Left kidney (tissue), 1 donor: ENCODE measurements at regions not wholly inside any gene's neighbourhood (a gene's known extent, or its start where the extent isn't known, plus 50 kb on each side); places are given as distances from the start of the nearest gene placed in this dataset.

ENCODE experiments used
- DNase-seq: peaks from one replicate; pipeline ENCODE4 v3.0.0-alpha.2; 2013

- no peak for DNase-seq
These were observed 258.3 kb downstream of the GADD45G start for GRCh38 chr9:89863141-89863540.

DNA sequence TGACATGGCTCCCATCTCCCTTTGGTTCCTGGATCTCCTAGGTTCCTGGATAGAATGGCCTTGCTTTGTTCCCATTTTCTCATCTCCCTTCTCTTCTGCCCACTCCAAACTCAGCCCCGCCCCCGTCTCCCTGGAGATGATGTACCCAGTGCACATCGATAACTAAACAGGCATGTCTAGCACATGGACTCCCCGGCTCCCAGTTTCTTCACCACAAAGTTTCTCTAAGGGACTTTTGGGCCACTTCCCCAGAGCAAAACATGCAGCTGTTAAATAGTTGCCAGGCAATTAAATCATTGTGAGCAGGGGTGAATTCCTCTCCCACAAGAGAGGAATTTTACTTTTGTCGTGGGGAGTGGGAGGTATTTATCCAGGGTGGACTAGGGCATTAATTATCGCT lies 259.0 kb downstream of the GADD45G start:
- DNase-seq, result no peak

- no peak for DNase-seq
These were observed 259.4 kb downstream of the GADD45G start for GRCh38 chr9:89864257-89864656.

DNA sequence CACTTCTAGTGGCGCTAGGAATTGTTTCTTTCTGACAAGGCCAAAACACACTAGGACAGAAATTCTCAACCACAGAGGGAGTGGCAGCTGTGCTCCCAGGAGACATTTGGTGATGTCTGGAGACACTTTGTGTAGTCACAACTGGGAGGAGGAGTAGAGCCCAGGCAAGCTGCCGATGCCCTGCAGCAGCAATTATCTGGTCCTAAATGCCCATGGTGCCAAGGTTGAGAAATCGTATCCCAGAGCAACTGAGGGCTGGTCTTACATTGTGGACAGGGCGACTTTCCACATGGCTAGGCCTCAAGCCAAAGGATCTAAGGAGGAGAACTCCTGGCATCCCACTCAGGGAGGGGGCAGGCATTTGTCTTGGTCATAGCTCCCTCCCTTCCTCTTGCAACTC lies 259.9 kb downstream of the GADD45G start:
- no peak for DNase-seq

DNA sequence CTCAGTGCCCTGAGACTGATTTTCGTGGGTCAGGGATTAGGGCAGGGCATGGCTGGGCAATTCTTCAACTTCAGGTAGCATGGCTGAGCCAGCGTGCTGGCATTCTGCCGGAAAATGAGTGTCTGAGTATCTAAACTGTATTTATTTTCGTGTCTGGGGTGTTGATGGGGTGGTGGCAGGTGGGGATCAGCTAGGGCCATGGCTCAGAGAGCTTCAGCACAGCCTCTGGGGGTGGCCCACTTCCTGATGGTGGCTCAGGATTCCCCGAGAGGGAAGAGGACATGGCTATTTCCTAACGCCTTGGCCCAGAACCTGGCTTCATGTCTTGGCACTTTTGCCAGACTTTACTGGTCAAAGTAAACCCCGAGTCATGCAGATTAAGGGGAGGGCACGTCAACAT lies 260.5 kb downstream of the GADD45G start:
- DNase-seq, result no peak

DNA sequence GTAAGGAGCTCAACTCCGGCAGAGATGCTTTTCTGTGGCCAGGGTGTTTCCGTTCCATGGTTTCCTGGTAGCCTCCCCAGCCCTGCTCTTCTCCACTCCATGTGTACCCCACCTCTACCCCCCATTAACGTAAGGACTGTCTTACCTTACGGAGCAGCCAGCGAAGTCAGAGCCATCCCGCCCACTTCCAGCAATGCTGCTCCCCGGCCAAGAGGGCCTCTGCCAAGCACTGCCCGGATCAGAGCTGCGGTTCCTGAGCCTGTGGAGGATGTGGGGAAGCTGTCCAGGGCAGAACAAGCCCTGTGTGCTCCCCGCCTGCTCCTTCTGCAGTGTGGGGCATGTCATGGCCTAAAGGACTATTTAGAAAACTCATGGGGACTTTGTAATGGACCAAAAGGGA lies 261.2 kb downstream of the GADD45G start:
- no peak for DNase-seq

DNA sequence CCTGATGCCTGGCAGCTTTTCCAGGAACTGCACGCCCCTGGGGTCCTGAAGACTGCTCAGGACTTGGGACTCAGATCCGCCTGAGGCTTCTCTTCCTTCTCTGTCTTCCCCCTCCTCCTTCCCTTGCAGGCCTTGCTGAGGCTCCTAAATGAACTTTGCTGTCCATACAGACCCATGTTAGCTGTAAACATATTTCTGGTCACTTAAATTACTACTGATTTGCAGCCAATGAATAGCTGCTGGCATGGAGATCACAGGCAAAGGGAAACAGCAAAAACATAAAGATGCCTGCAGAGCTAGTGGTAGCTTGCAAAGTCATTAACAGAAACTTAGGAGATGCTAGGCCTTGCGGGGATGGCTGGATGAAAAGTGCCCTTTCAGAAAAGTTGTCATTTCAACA lies 261.9 kb downstream of the GADD45G start:
- DNase-seq, result no peak

GRCh38 chr9:89868100-89868499 lies 263.3 kb downstream of the GADD45G start:
- DNase-seq, result no peak

GRCh38 chr9:89869793-89870580 lies 265.2 kb downstream of the GADD45G start:
- no peak for DNase-seq

- no peak for DNase-seq
These were observed 267.1 kb downstream of the GADD45G start for GRCh38 chr9:89871871-89872331.

- DNase-seq, result no peak
These were observed 267.7 kb downstream of the GADD45G start for GRCh38 chr9:89872426-89872912.

DNA sequence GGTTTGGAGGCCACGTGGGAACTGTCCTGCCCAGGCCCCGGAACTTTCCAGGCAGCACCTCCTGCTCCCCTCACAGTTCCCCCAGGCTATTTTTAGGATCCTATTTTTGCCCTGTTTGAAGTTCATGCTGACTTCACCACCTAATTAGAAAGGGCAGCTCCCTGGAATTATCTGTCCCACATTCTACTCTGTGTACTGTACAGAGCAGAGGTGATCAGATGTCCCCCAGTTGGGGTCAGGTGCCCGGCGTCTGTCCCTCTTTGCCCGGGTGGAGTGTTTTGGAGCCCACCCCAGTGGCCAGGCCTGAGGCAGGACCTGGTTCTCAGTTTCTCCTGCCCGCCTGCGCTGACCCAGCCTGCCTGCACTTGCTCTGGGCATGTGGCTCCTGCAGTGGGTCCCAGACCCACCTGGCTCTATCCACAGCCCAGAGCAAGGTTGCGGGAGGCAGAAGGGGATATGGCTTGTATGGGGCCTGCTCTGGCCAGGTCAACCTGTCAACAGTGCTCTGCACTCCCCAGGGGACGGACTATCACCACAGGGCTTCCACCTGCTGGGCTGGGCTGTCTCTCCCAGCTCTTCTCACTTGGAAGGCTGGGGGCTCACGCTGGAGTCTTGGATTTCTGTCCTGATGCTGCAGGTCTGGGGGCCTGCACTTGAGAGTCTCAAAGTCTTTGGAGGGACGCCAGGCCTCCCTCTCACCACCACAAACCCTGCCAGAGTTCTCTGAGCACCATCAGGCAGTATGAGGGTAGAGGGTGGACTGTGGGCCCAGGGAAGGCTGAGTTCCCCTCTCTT lies 268.3 kb downstream of the GADD45G start:
- no peak for DNase-seq

GRCh38 chr9:89873801-89874200 lies 269.0 kb downstream of the GADD45G start:
- no peak for DNase-seq

DNA sequence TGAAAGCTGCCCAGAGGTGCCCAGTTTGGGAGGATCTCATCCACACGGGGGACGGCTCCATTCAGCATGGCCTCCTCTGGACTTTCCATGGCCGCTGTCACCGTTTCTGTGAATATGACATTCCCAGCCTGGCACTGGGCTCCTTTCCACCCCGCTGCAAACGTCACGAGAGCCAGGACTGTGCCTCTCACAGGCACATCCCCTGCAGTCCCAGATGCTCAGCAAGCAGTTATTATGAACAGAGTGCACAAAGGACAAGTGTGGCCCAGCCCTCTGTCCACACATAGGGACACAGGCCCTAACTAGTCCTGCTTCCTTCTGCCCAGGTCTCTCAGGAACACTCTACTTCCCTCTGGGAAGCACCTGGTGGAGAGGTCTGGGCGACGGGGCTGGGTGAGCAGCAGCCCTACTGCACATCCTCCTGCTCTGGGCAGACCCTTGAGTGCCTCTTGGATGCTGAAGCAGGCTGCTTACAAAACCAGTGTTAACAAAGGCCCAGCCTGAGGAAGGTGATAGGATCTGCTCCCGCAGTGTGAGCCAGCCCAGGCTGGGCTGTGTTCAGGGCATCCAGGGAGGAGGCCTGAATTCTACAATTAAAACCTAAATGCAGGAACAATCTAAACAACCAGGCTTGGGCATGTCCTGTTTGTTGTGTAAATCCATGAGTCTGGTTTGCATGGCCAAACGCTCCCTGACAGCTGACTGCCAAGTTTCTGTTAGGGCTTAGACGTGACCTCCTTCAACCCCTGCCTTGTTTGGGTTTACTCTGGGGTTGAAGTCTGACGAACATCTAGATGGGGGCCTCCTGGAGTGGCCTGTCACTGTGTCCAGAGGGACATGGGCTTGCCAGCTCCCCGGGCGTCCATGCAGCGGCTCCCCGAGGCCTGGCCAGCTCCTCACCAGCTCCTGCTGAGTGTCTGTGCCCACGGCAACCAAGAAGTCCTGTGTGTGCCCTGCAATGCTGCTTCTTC lies 269.8 kb downstream of the GADD45G start:
- no peak for DNase-seq

DNA sequence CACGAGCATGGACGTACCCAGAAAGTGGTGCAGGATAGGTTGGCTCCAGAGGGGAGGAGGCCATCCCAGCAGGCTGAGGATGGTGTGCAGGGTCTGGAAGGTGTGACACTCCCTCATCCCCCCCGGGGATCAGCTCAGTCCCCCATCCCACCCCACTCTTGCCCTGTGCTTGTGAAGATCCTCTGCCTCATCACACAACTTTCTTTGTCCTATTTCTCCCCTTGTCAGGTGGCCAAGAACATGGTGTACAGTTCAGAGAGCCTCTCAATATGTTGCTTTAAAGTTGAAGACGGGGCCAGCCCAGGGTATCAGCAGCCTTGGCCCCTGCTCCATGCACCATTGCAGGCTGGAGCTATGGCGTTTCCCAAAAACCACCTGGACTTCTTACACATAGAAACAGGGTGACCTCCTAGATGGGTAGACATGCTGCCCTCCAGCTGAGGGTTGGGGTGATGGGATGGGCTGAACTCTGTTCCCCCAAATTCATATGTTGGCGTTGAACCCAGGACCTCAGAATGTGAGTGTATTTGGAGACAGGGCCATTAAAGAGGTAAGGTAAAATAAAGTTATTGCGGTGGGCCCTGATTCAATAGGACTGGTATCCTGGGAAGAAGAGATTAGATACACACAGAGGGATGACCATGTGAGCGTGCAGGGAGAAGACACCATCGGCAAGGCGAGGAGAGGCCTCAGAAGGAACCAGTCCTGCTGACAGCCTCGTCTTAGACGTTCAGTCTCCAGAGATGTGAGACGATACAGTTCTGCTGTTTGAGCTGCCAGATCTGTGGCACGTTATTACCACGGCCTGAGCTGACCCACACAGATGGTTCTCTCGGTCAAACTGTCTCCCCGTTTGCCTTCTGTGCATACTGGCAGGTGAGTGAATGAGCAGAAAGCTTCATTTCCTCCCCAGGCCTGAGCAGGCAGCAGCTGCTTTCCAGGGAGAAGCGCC lies 272.5 kb downstream of the GADD45G start:
- DNase-seq, result no peak

GRCh38 chr9:89878003-89878411 lies 273.2 kb downstream of the GADD45G start:
- no peak for DNase-seq

DNA sequence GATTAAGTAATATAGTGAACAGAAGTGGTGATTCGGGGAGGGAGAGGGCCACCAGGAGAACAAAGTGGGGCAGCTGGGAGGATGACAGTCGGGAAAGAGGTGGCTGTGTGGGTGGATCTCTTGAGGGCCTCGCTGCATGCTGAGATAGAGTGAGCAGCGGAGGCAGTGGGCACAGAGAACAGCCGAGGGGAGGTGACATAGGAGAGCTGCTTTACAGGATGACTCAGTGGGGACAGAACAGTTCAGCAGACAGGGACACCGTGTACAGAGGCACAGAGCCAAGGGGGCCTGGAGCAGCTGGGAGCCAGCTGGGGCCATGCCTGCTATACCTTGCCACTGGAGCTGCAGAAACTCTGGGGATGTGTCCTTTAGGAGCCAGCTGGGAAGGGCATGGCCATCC lies 273.9 kb downstream of the GADD45G start:
- DNase-seq, result no peak

DNA sequence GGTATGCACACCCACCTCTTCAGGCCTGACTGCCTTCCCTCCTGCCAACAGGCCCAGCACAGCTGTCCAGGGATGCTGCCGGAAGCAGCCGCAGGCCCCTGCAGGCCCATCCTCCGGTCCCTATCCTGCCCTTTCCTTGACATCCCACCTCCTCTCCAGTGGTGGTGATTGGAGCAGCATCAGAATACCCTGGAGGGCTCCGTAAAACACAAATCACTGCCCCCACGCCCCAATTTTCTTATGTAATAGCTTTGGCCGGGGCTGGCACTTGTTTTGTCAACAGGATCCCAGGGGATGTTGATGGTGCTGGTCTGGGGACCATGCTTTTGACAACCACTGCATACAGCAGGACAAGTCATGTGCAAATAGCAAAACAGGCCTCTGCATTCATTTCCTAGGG lies 274.5 kb downstream of the GADD45G start:
- DNase-seq, result no peak

DNA sequence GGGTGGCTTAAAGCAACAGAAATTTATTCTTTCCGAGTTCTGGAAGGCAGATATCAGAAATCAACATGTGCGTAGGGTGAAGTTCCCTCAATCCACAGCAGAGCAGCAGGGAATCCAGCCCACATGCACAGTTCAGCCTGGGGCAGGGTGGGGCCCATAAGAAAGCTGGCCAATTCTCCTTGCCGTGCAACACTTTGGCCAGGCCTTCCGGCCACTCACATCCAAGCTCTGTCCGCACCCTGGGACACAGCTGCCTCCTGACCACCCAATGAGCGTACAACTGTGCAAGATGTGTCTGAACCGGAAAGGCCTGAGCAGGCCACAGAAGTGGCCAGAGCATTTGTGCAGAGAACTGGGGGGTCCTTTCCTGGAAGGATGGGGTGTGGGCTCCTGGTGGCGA lies 274.9 kb downstream of the GADD45G start:
- no peak for DNase-seq

- DNase-seq, result no peak
These were observed 275.3 kb downstream of the GADD45G start for GRCh38 chr9:89880161-89880560.

- DNase-seq, result no peak
These were observed 275.9 kb downstream of the GADD45G start for GRCh38 chr9:89880721-89881120.
